Aorta (tissue), 5 donors: ENCODE measurements at regions not wholly inside any gene's neighbourhood (a gene's known extent, or its start where the extent isn't known, plus 50 kb on each side); places are given as distances from the start of the nearest gene placed in this dataset.

Experiments used
- ATAC-seq: fragments of 200-7000 bp; cut with Tn5 transposase; one replicate; pipeline ENCODE4 v1.9.1; 2022; ENCODE audit warnings: moderate library complexity; ENCODE audit not compliant: low FRiP score
- DNase-seq, 2 donors: peaks; one replicate each; pipeline ENCODE4 v3.0.0-alpha.2; 2020
- H3K27ac ChIP-seq, 2 donors: one replicate each; pipeline ENCODE4 v1.5.1; 2013; ENCODE audit warnings: low read length in 2 of 2, mild to moderate bottlenecking in 2 of 2, moderate library complexity in 2 of 2, control low read depth in 1 of 2, inconsistent platforms in 1 of 2, low read depth in 1 of 2
- H3K27me3 ChIP-seq, 2 donors: one replicate each; pipeline ENCODE4 v1.6.1; 2013; ENCODE audit warnings: control low read depth in 1 of 2, low read length in 1 of 2, mild to moderate bottlenecking in 1 of 2, moderate library complexity in 1 of 2; ENCODE audit not compliant: insufficient read depth in 2 of 2, control insufficient read depth in 1 of 2
- H3K36me3 ChIP-seq, 2 donors: one replicate each; pipeline ENCODE4 v1.6.1; 2013; ENCODE audit warnings: control low read depth in 1 of 2, low read length in 1 of 2, mild to moderate bottlenecking in 1 of 2; ENCODE audit not compliant: insufficient read depth in 2 of 2, control insufficient read depth in 1 of 2
- H3K4me1 ChIP-seq, 2 donors: one replicate each; pipeline ENCODE4 v1.6.1; 2013; ENCODE audit warnings: low read length in 2 of 2, control low read depth in 1 of 2, mild to moderate bottlenecking in 1 of 2, moderate library complexity in 1 of 2; ENCODE audit not compliant: insufficient read depth in 2 of 2, control insufficient read depth in 1 of 2
- H3K4me3 ChIP-seq, 2 donors: one replicate each; pipeline ENCODE4 v1.5.1; 2013; ENCODE audit warnings: low read length in 2 of 2, control low read depth in 1 of 2, mild to moderate bottlenecking in 1 of 2
- H3K9me3 ChIP-seq: one replicate; pipeline ENCODE4 v1.6.1; 2013; ENCODE audit warnings: mild to moderate bottlenecking, low read length; ENCODE audit not compliant: control insufficient read depth
- WGBS, 2 donors: extraction: QIAGEN DNeasy Blood & Tissue Kit; methylation state at CpG; one replicate each; pipeline ENCODE4 v1.1.7; 2013; 5-methylcytosine and 5-hydroxymethylcytosine counted together
- intact Hi-C, 2 donors: fragments of 100-400 bp; cut with DNase I; formaldehyde crosslinking; loops; one replicate each; pipeline versions ENCODE4 v1.14.2 to v1.15.0; 2022
- donor health status: healthy with polysubstance abuse.
- donor health status: Bipolar disorder and iron deficiency.
- donor health status: DM: no; HTN: no; CAD: no.
- donor health status: DM: no; HTN: no; CAD: no.
- donor health status: DM: yes; HTN: yes; CAD: no.

DNA sequence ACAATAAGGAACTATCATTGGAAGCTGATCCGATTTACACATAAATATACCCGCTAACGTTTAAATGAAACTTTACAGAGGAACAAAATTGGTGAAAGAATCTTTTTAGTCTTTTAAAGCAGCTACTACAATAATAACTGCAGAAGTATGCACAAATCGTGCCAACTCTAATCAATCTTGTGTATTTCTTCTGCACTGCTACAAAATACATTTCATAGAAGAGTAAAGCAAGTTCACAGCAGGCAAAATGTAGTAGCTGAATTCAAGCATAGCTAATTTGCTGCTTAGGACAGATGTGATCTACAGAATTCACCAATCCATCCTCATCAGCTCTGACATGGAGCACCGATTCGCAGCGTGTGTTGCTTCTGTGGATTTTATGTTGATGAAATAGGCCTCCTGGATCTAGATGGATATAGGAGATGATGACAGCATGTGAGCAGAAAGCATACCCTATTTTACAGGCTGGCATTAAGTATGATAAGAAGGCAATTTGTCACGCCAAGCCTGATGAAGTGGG is 367.3 kb upstream of the FGF13 start:
- Histone ChIP-seq H3K27me3 (no peaks in the 10 kb centered on the region), H3K27ac (no peak overlapping the region), H3K36me3 (no peaks in the 10 kb centered on the region), H3K9me3 (no peaks in the 10 kb centered on the region), H3K4me1 (no peaks in the 10 kb centered on the region), H3K4me3 (no peak overlapping the region)
- DNase-seq (no peak), ATAC-seq (no peak)
- intact Hi-C loops = no loop called here
- 45 to 46% methylated on average over 8 of the region's 8 CpGs for WGBS, 2 donors

DNA sequence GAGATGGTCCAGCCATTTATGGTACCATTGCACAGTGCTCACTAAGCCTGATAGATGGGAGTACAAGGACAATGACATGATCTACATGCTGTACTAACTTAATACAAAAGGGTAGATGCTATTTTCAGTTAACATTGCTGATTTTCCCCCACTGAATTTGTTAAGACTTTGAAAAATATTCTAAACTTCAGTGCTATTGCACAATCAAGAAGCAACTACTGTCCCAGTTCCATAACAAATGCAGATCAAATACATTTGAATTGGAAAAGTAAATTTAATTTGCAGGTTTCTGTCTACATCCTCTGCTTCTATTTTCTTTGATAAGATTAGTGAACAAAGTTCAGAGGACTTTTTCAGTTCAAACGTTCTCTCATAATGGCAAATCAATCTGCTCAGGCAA is 366.8 kb upstream of the FGF13 start:
- Histone ChIP-seq H3K4me1 (no peaks in the 10 kb centered on the region), H3K27me3 (no peaks in the 10 kb centered on the region), H3K27ac (no peak overlapping the region), H3K4me3 (no peak overlapping the region), H3K36me3 (no peaks in the 10 kb centered on the region), H3K9me3 (no peaks in the 10 kb centered on the region)
- ATAC-seq (no peak), DNase-seq (no peak)
- WGBS, 2 donors = 25 to 39% methylated on average over 1 of the region's 1 CpG
- intact Hi-C loops = no loop called here

DNA sequence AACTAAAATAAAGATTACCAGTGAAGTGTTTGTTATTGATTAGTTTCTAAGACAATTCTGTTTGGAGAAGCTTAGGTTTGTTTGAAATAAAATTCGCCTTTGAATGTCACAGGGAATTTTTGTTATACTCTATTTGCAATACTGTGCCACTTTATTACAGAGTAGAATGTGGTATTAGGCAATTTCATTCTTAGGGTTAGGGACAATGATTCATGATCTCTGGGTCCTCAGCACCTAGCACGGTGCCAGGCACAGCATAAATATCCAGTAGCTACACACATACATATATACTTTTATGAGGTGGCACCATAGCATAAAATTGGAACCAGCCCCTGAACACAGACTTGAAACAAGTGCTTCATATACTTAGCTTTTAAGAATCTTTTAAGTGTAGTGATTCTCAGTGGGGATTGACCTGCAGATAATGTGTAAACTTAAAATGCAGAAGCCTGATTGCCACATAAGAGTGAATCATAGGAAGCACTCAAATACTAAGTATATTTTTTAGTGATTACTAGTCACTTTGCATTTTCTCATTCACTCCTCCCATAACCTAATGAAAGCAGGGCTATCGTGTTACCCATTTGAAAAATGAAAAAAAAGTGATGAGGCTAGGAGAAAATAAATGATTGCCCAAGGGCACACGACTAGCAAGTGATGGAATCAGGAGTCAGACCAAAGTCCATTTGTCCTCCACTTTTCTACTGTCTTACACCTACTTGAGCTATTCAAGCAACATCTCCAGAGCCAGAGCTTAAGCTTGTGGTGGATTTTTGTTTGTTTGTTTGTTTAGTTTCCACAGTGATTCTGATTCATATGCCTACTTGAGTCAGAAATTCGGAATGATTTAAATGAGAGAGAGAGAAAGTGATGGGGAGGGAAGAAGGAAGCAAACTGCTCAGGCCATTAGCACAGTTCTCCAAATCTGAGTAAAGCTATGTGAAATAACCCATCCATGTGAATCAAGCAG is 366.0 kb upstream of the FGF13 start:
- 51 to 62% methylated on average over 5 of the region's 5 CpGs for WGBS, 2 donors
- DNase-seq = no peak
- no peak overlapping the region for H3K4me3 ChIP-seq
- no peaks in the 10 kb centered on the region for H3K4me1 ChIP-seq
- H3K27ac ChIP-seq = no peak overlapping the region
- intact Hi-C loops = no loop called here
- ATAC-seq = no peak
- no peaks in the 10 kb centered on the region for H3K9me3 ChIP-seq
- H3K27me3 ChIP-seq = no peaks in the 10 kb centered on the region
- H3K36me3 ChIP-seq = no peaks in the 10 kb centered on the region

DNA sequence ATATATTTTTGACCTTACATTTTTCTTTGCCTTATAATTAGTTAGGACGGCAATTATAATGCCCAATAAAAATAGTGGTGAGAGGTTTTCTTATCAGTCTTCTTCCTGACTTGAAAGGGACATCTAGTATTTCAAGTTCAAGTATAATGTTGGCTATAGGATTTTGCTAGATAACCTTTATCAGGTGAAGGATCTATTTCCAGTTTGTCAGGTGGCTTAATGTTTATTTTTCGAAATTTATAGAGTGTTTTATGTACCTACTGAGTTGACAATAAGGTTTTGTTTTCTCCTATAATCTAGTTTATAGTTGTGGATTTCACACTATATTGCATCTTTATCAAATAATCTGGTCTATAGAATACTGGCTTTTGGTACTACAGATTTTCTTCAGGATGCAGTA is 351.8 kb upstream of the FGF13 start:
- Histone ChIP-seq H3K36me3 (no peaks in the 10 kb centered on the region), H3K9me3 (no peaks in the 10 kb centered on the region), H3K27ac (no peak overlapping the region), H3K4me3 (no peak overlapping the region), H3K4me1 (no peaks in the 10 kb centered on the region), H3K27me3 (no peaks in the 10 kb centered on the region)
- no peak for ATAC-seq
- intact Hi-C loops = no loop called here
- DNase-seq = no peak
- 47 to 48% methylated on average over 2 of the region's 2 CpGs for WGBS, 2 donors

DNA sequence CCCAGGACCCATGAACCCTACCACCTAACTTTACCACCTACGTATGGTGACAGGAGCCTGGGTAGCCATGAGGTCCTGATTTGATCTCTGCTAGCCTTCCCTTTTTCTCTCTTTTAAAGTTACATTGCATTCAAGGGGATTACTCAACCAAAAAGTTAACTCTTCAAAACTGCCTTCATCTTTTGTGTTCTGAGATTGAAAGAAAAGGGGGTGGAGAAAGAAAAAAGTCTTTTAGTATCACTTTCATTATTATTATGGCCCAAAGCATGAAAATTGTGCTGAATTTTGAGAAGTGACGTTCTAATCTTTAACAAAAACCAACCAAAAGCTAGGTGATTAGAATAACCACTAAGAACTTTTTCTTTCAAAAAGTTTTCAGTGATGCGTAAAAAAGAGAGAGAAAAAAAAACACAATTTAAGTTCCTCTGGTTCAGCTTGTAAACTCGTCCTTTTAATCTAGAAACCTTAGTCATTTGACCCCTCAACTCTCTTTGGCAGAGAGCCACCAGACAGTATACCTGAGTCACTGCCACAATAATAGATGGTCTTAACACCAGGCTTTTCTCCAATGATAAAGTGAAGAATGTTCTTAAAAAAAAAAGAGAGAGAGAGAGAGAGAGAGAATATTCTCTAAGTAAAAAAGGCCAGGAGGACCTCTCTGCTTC is 347.4 kb upstream of the FGF13 start:
- no peaks in the 10 kb centered on the region for H3K36me3 ChIP-seq
- no peak for DNase-seq
- H3K27ac ChIP-seq = no peak overlapping the region
- no peaks in the 10 kb centered on the region for H3K4me1 ChIP-seq
- H3K27me3 ChIP-seq = no peaks in the 10 kb centered on the region
- WGBS, 2 donors = 36 to 51% methylated on average over 4 of the region's 4 CpGs
- H3K9me3 ChIP-seq = no peaks in the 10 kb centered on the region
- no peak for ATAC-seq
- intact Hi-C loops = no loop called here
- H3K4me3 ChIP-seq = no peak overlapping the region

DNA sequence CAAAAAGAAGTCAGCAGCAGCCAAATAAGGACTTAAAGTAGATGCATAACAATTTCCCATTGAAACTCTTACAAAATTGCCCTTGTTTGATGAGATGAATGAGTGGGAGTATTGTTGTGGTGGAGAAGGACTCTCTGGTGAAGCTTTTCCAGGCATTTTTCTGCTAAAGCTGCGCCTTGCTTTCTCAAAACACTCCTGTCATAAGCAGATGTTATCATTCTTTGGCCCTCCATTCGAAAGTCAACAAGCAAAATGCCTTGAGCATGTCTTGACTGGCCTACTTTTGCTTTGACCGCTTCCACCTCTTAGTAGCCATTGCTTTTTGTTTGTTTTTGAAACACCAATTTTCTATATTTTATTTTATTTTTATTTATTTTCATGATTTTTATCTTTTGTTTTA is 340.9 kb upstream of the FGF13 start:
- H3K9me3 ChIP-seq = no peaks in the 10 kb centered on the region
- ATAC-seq = no peak
- DNase-seq = no peak
- no peaks in the 10 kb centered on the region for H3K36me3 ChIP-seq
- no peaks in the 10 kb centered on the region for H3K27me3 ChIP-seq
- no peak overlapping the region for H3K27ac ChIP-seq
- intact Hi-C loops = no loop called here
- no peak overlapping the region for H3K4me3 ChIP-seq
- 56 to 72% methylated on average over 3 of the region's 3 CpGs for WGBS, 2 donors
- H3K4me1 ChIP-seq = no peaks in the 10 kb centered on the region

DNA sequence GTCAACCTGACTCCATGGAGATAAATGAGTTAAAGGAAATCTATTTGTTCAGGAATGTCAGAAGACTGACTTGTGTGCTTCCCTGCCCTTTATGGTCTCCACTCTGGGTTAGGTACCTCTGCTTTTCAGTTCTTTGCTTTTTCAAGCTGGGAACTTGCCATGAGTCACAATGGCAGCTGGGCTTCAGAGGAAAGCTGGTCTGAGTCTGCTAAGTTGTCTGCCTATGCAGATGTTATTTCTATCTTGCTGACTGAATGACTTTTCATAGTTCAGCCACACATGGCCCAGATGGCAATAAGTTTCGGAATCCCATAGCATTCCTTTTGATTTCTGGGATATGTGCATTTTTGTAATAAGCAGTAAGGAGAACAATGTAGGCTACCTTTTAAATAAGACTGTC is 337.9 kb upstream of the FGF13 start:
- DNase-seq (no peak), ATAC-seq (no peak)
- no peak overlapping the region for H3K27ac ChIP-seq
- H3K4me1 ChIP-seq = no peaks in the 10 kb centered on the region
- H3K9me3 ChIP-seq = peaks cover 2% of the 10 kb centered on the region
- no peaks in the 10 kb centered on the region for H3K36me3 ChIP-seq
- H3K4me3 ChIP-seq = no peak overlapping the region
- H3K27me3 ChIP-seq = no peaks in the 10 kb centered on the region
- intact Hi-C loops = loop anchor here in 1 of 2 donors (10.0 kb wide), 1 partner anchor 65 kb away; no protein-coding TSS in a partner anchor
- 57 to 74% methylated on average over 1 of the region's 1 CpG for WGBS, 2 donors

DNA sequence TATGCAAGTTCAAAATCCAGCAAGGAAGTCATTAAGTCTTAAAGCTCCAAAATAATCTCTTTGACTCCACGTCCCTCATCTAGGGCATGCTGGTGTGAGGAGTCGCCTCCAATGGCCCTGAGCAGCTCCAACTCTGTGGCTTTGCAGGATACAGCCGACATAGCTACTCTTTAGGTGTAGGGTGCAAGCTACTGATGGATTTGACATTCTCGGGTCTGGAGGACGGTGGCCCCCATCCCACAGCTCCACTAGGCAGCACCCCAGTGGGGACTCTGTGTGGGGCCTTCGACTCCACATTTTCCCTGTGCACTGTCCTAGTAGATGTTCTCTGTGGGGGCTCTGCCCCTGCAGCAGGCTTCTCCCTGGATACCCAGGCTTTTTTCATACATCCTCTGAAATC is 333.2 kb upstream of the FGF13 start:
- H3K27me3 ChIP-seq = no peaks in the 10 kb centered on the region
- intact Hi-C loops = loop anchor here in 1 of 2 donors (10.0 kb wide), 1 partner anchor 60 kb away; no protein-coding TSS in a partner anchor
- peaks cover 2% of the 10 kb centered on the region for H3K9me3 ChIP-seq
- H3K27ac ChIP-seq = no peak overlapping the region
- DNase-seq (peak in 1 of 2 donors; percentile 31), ATAC-seq (no peak)
- 65 to 83% methylated on average over 6 of the region's 6 CpGs for WGBS, 2 donors
- no peak overlapping the region for H3K4me3 ChIP-seq
- no peaks in the 10 kb centered on the region for H3K36me3 ChIP-seq
- H3K4me1 ChIP-seq = no peaks in the 10 kb centered on the region
